HEK293 (cell line): ENCODE measurements at regions not wholly inside any gene's neighbourhood (a gene's known extent, or its start where the extent isn't known, plus 50 kb on each side); places are given as distances from the start of the nearest gene placed in this dataset.

ENCODE experiments used
- CTCF ChIP-seq: fragments of 450-650 bp; formaldehyde crosslinking; IDR thresholded peaks from 2 replicates; pipeline ENCODE4 v1.5.1; 2016; ENCODE audit warnings: missing biosample characterization, missing genetic modification characterization
- PATZ1 ChIP-seq: fragments of 450-650 bp; formaldehyde crosslinking; IDR thresholded peaks from 2 replicates; pipeline ENCODE4 v1.5.1; 2016; ENCODE audit warnings: missing biosample characterization, missing genetic modification characterization
- ZBTB21 ChIP-seq: fragments of 450-650 bp; formaldehyde crosslinking; IDR thresholded peaks from 2 replicates; pipeline ENCODE4 v1.5.1; 2017; ENCODE audit warnings: missing biosample characterization, missing genetic modification characterization
- ZBTB26 ChIP-seq: fragments of 450-650 bp; formaldehyde crosslinking; optimal IDR thresholded peaks from 2 replicates; pipeline ENCODE3; 2016; ENCODE audit warnings: missing biosample characterization, mild to moderate bottlenecking, missing genetic modification characterization
- ZNF133 ChIP-seq: fragments of 450-650 bp; formaldehyde crosslinking; IDR thresholded peaks from 2 replicates; pipeline ENCODE4 v1.5.1; 2016; ENCODE audit warnings: missing biosample characterization, missing genetic modification characterization
- ZNF175 ChIP-seq: fragments of 450-650 bp; formaldehyde crosslinking; IDR thresholded peaks from 2 replicates; pipeline ENCODE4 v1.5.1; 2016; ENCODE audit warnings: missing biosample characterization, missing genetic modification characterization
- ZNF202 ChIP-seq: fragments of 450-650 bp; formaldehyde crosslinking; IDR thresholded peaks from 2 replicates; pipeline ENCODE4 v1.5.1; 2016; ENCODE audit warnings: missing biosample characterization, missing genetic modification characterization, borderline replicate concordance
- ZNF274 ChIP-seq, 2 experiments: fragments of 200-500 bp in 1 of 2; fragments of 450-650 bp in 1 of 2; sonication (Bioruptor generic) in 1 of 2; formaldehyde crosslinking in 1 of 2; IDR thresholded peaks; 2 replicates each; pipeline versions ENCODE4 v1.5.1 to v1.6.1; 2014 to 2016; ENCODE audit warnings: borderline replicate concordance in 1 of 2, inconsistent platforms in 1 of 2, low read length in 1 of 2, missing biosample characterization in 1 of 2, missing genetic modification characterization in 1 of 2
- ZNF560 ChIP-seq: fragments of 450-650 bp; formaldehyde crosslinking; IDR thresholded peaks from 2 replicates; pipeline ENCODE4 v1.5.1; 2017; ENCODE audit warnings: missing biosample characterization, missing genetic modification characterization, borderline replicate concordance
- ZNF639 ChIP-seq: fragments of 450-650 bp; formaldehyde crosslinking; IDR thresholded peaks from 2 replicates; pipeline ENCODE4 v1.5.1; 2016; ENCODE audit warnings: missing biosample characterization, missing genetic modification characterization
- ZNF785 ChIP-seq: fragments of 450-650 bp; formaldehyde crosslinking; IDR thresholded peaks from 2 replicates; pipeline ENCODE4 v1.5.1; 2016; ENCODE audit warnings: missing biosample characterization, missing genetic modification characterization

GRCh38 chr2:171260471-171261424 lies 100.1 kb upstream of the TLK1 start:
- no peak for TF ChIP-seq CTCF
- no peak for TF ChIP-seq ZNF175 (tag by site-specific recombination)
- no peak for TF ChIP-seq PATZ1
- TF ChIP-seq ZNF274 (IDR thresholded peaks at IDR 0.05; ENCODE audit: low read length) = no peak
- TF ChIP-seq ZNF274 (tag by site-specific recombination; IDR thresholded peaks at IDR 0.05; ENCODE audit: borderline replicate concordance) = no peak
- no peak for TF ChIP-seq ZBTB26 (tag by site-specific recombination)
- TF ChIP-seq ZNF560 (tag by site-specific recombination) = no peak
- no peak for TF ChIP-seq ZBTB21
- no peak for TF ChIP-seq ZNF785
- TF ChIP-seq ZNF133 = no peak
- TF ChIP-seq ZNF639 (tag by site-specific recombination) = no peak
- no peak for TF ChIP-seq ZNF202 (tag by site-specific recombination)
